Thoracic aorta (tissue), 2 donors: ENCODE measurements at regions not wholly inside any gene's neighbourhood (a gene's known extent, or its start where the extent isn't known, plus 50 kb on each side); places are given as distances from the start of the nearest gene placed in this dataset.

Experiments used
- ATAC-seq: fragments of 150-250 bp; one replicate; pipeline ENCODE4 v1.8.0; 2017; ENCODE audit warnings: low read depth; ENCODE audit not compliant: insufficient number of reproducible peaks, low FRiP score
- DNase-seq: peaks from one replicate; pipeline ENCODE4 v3.0.0-alpha.2; 2020; ENCODE audit warnings: low spot score
- H3K27ac ChIP-seq, 2 donors: fragments of 200-600 bp; sonication (generic); 1 replicate in 1 of 2; 2 replicates in 1 of 2; pipeline ENCODE4 v1.5.1; 2016; ENCODE audit warnings: mild to moderate bottlenecking in 2 of 2, moderate library complexity in 2 of 2
- H3K27me3 ChIP-seq: fragments of 200-600 bp; sonication (generic); replicated peaks from 2 replicates; pipeline ENCODE4 v1.6.0; 2016; ENCODE audit warnings: mild to moderate bottlenecking; ENCODE audit not compliant: insufficient read depth
- H3K36me3 ChIP-seq: fragments of 200-600 bp; sonication (generic); one replicate; pipeline ENCODE4 v1.5.1; 2016
- H3K4me1 ChIP-seq, 2 donors: fragments of 200-600 bp; sonication (generic); 1 replicate in 1 of 2; 2 replicates in 1 of 2; pipeline versions ENCODE4 v1.5.1 to v1.6.0; 2016; ENCODE audit warnings: low read depth in 2 of 2, mild to moderate bottlenecking in 1 of 2; ENCODE audit not compliant: control insufficient read depth in 1 of 2
- H3K4me3 ChIP-seq: fragments of 200-600 bp; sonication (generic); 2 replicates; pipeline ENCODE4 v1.5.1; 2016; ENCODE audit warnings: mild to moderate bottlenecking
- H3K9me3 ChIP-seq: fragments of 200-600 bp; sonication (generic); 2 replicates; pipeline ENCODE4 v1.5.1; 2016
- CTCF ChIP-seq: fragments of 200-600 bp; sonication (generic); IDR thresholded peaks from one replicate; pipeline ENCODE4 v1.5.1; 2019; ENCODE audit warnings: antibody characterized with exemption

GRCh38 chr13:47186471-47186870 lies 289.6 kb upstream of the HTR2A start:
- no peak for DNase-seq
- no peaks in the 10 kb centered on the region for H3K27me3 ChIP-seq
- H3K4me3 ChIP-seq = no peak overlapping the region
- H3K4me1 ChIP-seq = no peaks in the 10 kb centered on the region
- no peaks in the 10 kb centered on the region for H3K9me3 ChIP-seq
- ATAC-seq = no peak
- no peak overlapping the region for H3K27ac ChIP-seq
- no peak for TF ChIP-seq CTCF
- no peaks in the 10 kb centered on the region for H3K36me3 ChIP-seq

- TF ChIP-seq CTCF = no peak
- Histone ChIP-seq H3K27me3 (no peaks in the 10 kb centered on the region), H3K27ac (no peak overlapping the region), H3K9me3 (no peaks in the 10 kb centered on the region), H3K4me1 (no peaks in the 10 kb centered on the region), H3K36me3 (no peaks in the 10 kb centered on the region), H3K4me3 (no peak overlapping the region)
- ATAC-seq (no peak), DNase-seq (no peak)
These were observed 287.5 kb upstream of the HTR2A start for GRCh38 chr13:47184321-47184720.

GRCh38 chr13:47179321-47179720 lies 282.5 kb upstream of the HTR2A start:
- no peaks in the 10 kb centered on the region for H3K4me1 ChIP-seq
- no peaks in the 10 kb centered on the region for H3K36me3 ChIP-seq
- H3K9me3 ChIP-seq = no peaks in the 10 kb centered on the region
- no peaks in the 10 kb centered on the region for H3K27me3 ChIP-seq
- H3K27ac ChIP-seq = no peak overlapping the region
- no peak overlapping the region for H3K4me3 ChIP-seq
- no peak for DNase-seq
- ATAC-seq = no peak
- TF ChIP-seq CTCF = no peak

- Histone ChIP-seq H3K27me3 (no peaks in the 10 kb centered on the region), H3K4me3 (no peak overlapping the region), H3K36me3 (no peaks in the 10 kb centered on the region), H3K27ac (no peak overlapping the region), H3K4me1 (no peaks in the 10 kb centered on the region), H3K9me3 (no peaks in the 10 kb centered on the region)
- ATAC-seq (no peak), DNase-seq (no peak)
- no peak for TF ChIP-seq CTCF
These were observed 281.5 kb upstream of the HTR2A start for GRCh38 chr13:47178090-47178950.

GRCh38 chr13:47175172-47175866 lies 278.5 kb upstream of the HTR2A start:
- no peak for TF ChIP-seq CTCF
- ATAC-seq = no peak
- Histone ChIP-seq H3K36me3 (no peaks in the 10 kb centered on the region), H3K4me1 (no peaks in the 10 kb centered on the region), H3K9me3 (no peaks in the 10 kb centered on the region), H3K27ac (no peak overlapping the region), H3K4me3 (no peak overlapping the region), H3K27me3 (no peaks in the 10 kb centered on the region)
- DNase-seq = no peak
